ENCODE measurements at regions not wholly inside any gene's neighbourhood (a gene's known extent, or its start where the extent isn't known, plus 50 kb on each side); places are given as distances from the start of the nearest gene placed in this dataset.

DNA sequence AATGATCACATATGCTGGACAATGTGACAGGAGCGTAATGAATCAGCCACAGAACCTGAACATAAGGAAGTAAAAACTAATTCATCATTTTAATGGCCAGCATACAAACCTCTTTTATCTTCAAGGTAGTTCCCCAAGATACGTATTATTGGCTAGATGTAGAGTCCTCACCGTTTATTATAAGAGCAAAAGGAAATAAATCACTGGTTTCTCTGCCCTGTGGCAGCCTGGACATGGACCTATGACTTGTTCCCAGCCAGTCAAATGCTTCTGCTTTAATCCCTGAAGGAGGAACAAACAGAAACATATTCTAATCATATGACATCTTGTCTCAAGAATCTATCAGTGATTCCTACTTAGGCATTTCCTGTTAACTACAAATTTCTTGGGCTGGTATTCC, 86.8 kb upstream of the FAM241A start:
- no peak for TF ChIP-seq POLR2A (IDR thresholded peaks at IDR 0.05; ENCODE audit: low read depth, low read length)
- TF ChIP-seq, protein P1, sequence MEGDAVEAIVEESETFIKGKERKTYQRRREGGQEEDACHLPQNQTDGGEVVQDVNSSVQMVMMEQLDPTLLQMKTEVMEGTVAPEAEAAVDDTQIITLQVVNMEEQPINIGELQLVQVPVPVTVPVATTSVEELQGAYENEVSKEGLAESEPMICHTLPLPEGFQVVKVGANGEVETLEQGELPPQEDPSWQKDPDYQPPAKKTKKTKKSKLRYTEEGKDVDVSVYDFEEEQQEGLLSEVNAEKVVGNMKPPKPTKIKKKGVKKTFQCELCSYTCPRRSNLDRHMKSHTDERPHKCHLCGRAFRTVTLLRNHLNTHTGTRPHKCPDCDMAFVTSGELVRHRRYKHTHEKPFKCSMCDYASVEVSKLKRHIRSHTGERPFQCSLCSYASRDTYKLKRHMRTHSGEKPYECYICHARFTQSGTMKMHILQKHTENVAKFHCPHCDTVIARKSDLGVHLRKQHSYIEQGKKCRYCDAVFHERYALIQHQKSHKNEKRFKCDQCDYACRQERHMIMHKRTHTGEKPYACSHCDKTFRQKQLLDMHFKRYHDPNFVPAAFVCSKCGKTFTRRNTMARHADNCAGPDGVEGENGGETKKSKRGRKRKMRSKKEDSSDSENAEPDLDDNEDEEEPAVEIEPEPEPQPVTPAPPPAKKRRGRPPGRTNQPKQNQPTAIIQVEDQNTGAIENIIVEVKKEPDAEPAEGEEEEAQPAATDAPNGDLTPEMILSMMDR (conservative IDR thresholded peaks at IDR 0.05; ENCODE audit: low read depth, low read length), result no peak

All from IMR-90 (cell line).